ENCODE measurements at regions not wholly inside any gene's neighbourhood (a gene's known extent, or its start where the extent isn't known, plus 50 kb on each side); places are given as distances from the start of the nearest gene placed in this dataset.

- Histone ChIP-seq H3K9me3 (peaks cover 0 to 23% (median 4%) of the 10 kb centered on the region in 8 donors), H3K27me3 (replicated peaks in 1 of 7) (no peaks in the 10 kb centered on the region), H3K4me1 (no peaks in the 10 kb centered on the region), H3K4me3 (no peak overlapping the region), H3K36me3 (no peaks in the 10 kb centered on the region), H3K27ac (peak overlapping the region in 6 of 8 donors; percentile 60 to 74 (median 68))
- no peak for TF ChIP-seq CTCF (IDR thresholded peaks at IDR 0.05 in 8 of 11, conservative IDR thresholded peaks at IDR 0.05 in 3 of 11)
- no peak for TF ChIP-seq POLR2AphosphoS5 (IDR thresholded peaks at IDR 0.05)
- TF ChIP-seq POLR2A (IDR thresholded peaks at IDR 0.05) = no peak
- 77 to 88% (median 80%) methylated on average over 6 of the region's 6 CpGs for WGBS, 5 donors
- DNase-seq = no peak
- intact Hi-C loops (cut with DNase I; ENCODE audit: low total_unique reads) = no loop called here
These were observed 112.4 kb upstream of the GATA6 start for GRCh38 chr18:22056950-22057349.

DNA sequence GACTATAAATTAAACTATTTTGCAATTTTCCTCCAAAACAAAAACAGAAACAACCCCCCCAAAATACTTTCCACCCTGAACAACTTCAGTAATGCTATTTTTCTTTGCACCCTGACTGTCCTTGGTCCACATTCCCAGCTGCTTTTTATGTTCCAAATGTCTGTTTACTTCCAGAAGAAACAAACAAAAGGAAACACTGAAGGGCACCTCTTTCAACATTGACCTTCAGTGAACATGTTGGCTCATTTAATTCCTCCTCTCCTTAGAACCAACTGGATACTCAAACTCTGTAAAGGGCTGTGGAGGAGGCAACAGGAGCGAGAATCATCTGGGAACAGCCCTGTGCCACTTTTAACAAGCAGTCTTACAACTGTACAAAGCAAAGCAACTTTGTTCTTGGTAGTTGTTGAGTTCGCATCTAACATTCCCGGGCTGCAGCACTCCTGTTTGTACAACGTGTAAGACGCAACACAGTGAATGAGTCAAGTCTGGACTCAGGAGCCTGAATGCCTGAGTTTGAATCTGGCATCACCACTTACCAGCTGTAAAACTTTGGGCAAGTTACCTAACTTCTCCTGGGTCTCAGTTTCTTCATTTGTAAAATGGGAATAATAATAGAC lies 111.4 kb upstream of the GATA6 start:
- H3K36me3 ChIP-seq = no peaks in the 10 kb centered on the region
- H3K4me3 ChIP-seq = no peak overlapping the region
- H3K27me3 ChIP-seq (replicated peaks in 1 of 7) = no peaks in the 10 kb centered on the region
- intact Hi-C loops (cut with DNase I; ENCODE audit: low total_unique reads) = no loop called here
- H3K27ac ChIP-seq = peak overlapping the region in 7 of 8 donors; percentile 60 to 74 (median 68)
- DNase-seq = no peak
- TF ChIP-seq POLR2AphosphoS5 (IDR thresholded peaks at IDR 0.05) (peak in 1 of 3 donors; percentile 26), CTCF (IDR thresholded peaks at IDR 0.05 in 8 of 11, conservative IDR thresholded peaks at IDR 0.05 in 3 of 11) (no peak)
- H3K9me3 ChIP-seq = peaks cover 0 to 23% (median 4%) of the 10 kb centered on the region in 8 donors
- 54 to 86% (median 76%) methylated on average over 5 of the region's 5 CpGs for WGBS, 5 donors
- H3K4me1 ChIP-seq = no peaks in the 10 kb centered on the region

DNA sequence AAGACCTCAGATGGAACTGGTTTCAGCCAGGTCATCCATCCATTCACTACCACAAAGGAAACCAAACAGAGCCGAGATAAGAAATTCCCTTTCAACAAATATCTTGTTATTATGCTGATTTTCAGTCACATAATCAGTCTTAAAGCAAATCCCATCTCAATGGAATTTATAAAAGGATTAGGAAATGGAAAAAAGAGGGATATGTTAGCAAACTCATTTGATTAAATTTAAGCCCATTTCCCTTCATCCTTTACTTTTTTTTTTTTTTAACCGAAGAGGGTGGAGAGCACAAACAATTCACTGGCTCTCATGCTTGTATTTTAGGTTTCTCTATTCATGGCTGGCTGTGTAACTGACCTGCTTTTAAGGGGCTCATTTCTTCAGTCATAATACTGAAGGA lies 109.0 kb upstream of the GATA6 start:
- H3K27ac ChIP-seq = peak overlapping the region in 1 of 8 donors; percentile 68
- no peak for TF ChIP-seq CTCF (IDR thresholded peaks at IDR 0.05 in 8 of 11, conservative IDR thresholded peaks at IDR 0.05 in 3 of 11)
- intact Hi-C loops (cut with DNase I; ENCODE audit: low total_unique reads) = no loop called here
- WGBS, 5 donors = 56 to 72% (median 65%) methylated on average over 2 of the region's 2 CpGs
- DNase-seq = no peak
- H3K36me3 ChIP-seq = no peaks in the 10 kb centered on the region
- no peak overlapping the region for H3K4me3 ChIP-seq
- no peaks in the 10 kb centered on the region for H3K4me1 ChIP-seq
- H3K27me3 ChIP-seq (replicated peaks in 1 of 7) = no peaks in the 10 kb centered on the region
- H3K9me3 ChIP-seq = peaks cover 0 to 6% (median 2%) of the 10 kb centered on the region in 8 donors

DNA sequence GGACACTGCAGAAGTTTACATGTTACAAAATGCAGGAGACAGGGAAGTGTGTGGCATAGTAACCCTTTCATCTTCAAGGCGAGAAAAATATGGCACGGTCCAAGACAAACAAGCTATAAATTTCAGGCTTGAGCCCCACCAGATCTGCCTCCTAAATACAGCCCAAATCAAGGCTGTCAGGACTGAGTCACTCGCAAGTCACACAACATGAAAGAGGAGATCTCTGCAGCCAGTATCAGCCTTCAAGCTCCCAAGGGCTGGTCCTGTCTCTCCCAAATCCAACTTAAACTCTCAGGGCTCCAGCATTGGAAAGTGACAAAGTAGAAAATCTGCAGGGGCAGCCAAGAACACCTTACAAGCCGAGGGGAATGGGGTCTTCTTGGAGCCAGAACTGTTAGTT lies 106.3 kb upstream of the GATA6 start:
- H3K4me1 ChIP-seq = no peaks in the 10 kb centered on the region
- DNase-seq = no peak
- intact Hi-C loops (cut with DNase I; ENCODE audit: low total_unique reads) = no loop called here
- no peak for TF ChIP-seq CTCF (IDR thresholded peaks at IDR 0.05 in 8 of 11, conservative IDR thresholded peaks at IDR 0.05 in 3 of 11)
- no peak for TF ChIP-seq POLR2A (IDR thresholded peaks at IDR 0.05)
- no peak for TF ChIP-seq POLR2AphosphoS5 (IDR thresholded peaks at IDR 0.05)
- no peaks in the 10 kb centered on the region for H3K9me3 ChIP-seq
- H3K27me3 ChIP-seq (replicated peaks in 1 of 7) = no peaks in the 10 kb centered on the region
- H3K27ac ChIP-seq = no peak overlapping the region
- H3K4me3 ChIP-seq = no peak overlapping the region
- H3K36me3 ChIP-seq = no peaks in the 10 kb centered on the region
- WGBS, 5 donors = 79 to 90% (median 84%) methylated on average over 4 of the region's 4 CpGs
